ENCODE measurements at regions not wholly inside any gene's neighbourhood (a gene's known extent, or its start where the extent isn't known, plus 50 kb on each side); places are given as distances from the start of the nearest gene placed in this dataset.

GRCh38 chr6:121499666-121500065, 64.2 kb downstream of the GJA1 start:
- Histone ChIP-seq H3K27ac (peak overlapping the region in 1 of 21 experiments; percentile 20), H3K4me3 (no peak overlapping the region)

- Histone ChIP-seq H3K27ac (peak overlapping the region in 13 of 21 experiments; percentile 11 to 55 (median 27)), H3K4me3 (no peak overlapping the region)
Measured at GRCh38 chr6:121503589-121503991, 68.1 kb downstream of the GJA1 start.

DNA sequence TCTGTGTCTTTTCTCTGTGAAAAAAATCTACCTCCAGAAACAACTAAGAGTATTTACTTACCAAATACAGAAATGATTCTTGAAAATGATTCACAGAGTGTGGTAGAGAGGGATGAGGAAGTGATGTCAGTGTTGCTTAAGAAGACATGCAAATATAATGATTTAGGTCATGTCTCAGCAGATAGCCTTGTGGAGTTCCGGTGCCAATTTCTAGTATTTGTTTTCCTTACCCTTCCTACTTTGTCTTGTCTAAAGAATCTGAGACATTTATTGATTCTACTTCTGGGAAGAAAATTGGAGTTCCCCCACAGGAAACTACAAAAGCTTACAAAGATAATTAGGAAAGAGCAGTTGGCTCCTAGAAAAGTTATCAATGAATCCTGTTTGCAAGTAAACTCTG, 68.8 kb downstream of the GJA1 start:
- H3K27ac ChIP-seq = peak overlapping the region in 12 of 21 experiments; percentile 6 to 76 (median 41)

DNA sequence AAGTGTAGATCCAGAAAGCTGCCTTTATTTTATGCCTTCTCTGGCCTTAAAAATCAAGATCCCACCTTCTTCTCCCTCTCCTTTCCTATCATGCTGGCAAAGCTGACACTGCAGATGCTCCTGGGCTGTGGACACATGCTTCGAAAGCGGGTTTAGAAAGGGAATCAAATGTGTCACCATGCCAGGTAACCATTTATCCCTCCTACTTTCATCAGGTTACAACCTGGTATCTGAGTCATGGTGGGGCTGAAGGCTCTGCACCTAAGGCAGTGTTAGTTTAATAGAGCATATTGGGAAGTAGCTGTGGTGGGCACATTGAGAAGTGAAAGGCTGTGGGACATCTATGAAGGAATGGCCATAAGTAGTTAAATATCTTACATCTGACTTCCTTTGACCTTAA, 69.8 kb downstream of the GJA1 start:
- no peak overlapping the region for H3K4me3 ChIP-seq
- H3K27ac ChIP-seq = peak overlapping the region in 3 of 21 experiments; percentile 41 to 76 (median 69)

More for the DNA sequence above, 68.8 kb downstream of the GJA1 start:
- H3K4me3 ChIP-seq = no peak overlapping the region

GRCh38 chr6:121506761-121507754, 71.6 kb downstream of the GJA1 start:
- H3K27ac ChIP-seq = peak overlapping the region in 9 of 21 experiments; percentile 5 to 60 (median 40)
- H3K4me3 ChIP-seq = no peak overlapping the region

GRCh38 chr6:121510568-121511177, 75.2 kb downstream of the GJA1 start:
- H3K27ac ChIP-seq = peak overlapping the region in 2 of 21 experiments; percentile 2 to 13

DNA sequence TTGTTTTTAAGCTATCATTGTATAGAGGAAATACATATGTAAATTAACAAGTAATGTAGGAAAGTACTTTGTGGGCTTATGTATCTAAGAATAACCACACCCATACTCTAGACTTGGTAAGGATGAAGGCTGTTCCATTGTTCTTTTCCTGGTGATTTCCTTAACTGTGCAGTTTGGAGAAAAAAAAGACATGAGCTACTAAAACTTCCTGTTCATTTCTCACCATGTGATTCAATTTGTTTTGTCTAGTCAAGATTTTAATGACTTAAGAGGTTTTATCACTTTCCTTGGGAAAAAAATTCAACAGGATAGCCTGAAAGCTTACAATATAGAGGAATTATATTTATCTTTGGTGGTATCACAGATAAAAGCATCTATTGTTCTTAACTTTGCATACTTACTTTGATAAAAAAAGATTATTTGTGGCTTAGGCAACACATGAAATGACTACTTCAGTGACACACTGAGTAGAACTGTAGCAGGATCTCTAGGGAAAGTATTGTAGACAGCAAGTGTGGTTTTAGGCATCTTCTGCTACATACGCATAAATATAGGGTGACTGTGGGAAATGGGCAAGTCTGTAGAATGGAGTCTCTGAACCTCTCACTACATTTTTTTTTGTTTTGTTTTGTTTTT, 80.3 kb downstream of the GJA1 start:
- Histone ChIP-seq H3K27ac (peak overlapping the region in 2 of 21 experiments; percentile 7 to 32), H3K4me3 (no peak overlapping the region)

More at GRCh38 chr6:121510568-121511177, 75.2 kb downstream of the GJA1 start:
- H3K4me3 ChIP-seq = no peak overlapping the region

- peak overlapping the region in 2 of 21 experiments; percentile 7 to 32 for H3K27ac ChIP-seq
- no peak overlapping the region for H3K4me3 ChIP-seq
Measured at GRCh38 chr6:121516331-121516730, 80.9 kb downstream of the GJA1 start.

DNA sequence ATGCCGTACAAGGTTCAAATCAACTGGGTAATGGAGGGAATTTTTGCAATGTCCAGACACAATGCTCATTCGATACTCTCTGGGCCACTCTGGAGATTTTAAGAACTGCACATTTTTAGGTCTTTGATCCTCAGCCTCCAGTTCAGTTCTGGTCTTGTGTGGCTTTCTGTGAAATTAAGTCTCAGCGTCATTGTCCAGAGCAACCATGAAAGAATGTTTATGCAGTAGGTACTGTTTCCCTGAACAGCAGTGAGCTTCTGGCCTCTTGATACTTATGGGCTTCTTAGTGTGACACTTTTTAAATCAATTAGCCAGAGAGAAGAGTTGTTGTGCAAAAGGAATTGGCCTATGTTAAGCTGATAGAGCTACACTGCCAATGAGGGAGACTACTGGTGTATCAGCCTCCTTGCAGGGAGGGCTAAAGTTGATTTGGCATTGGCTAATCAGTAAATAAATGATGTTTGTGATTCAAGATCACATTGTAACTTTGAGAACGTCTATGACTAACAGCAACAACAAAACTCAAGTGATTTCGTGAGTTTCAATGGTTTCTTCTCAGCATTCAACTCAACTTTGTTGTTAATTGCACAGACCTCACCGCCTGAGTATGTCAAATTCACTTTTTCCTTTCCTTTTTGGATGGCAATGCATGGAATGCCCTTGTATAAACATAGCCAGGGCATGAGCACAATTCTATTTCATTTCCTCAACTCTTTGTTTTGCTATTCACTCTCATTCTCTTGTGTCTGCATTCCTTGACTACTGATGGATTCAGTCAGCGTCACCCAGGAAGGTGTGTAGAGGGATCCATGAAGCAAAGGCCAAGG, 85.1 kb downstream of the GJA1 start:
- Histone ChIP-seq H3K27ac (peak overlapping the region in 5 of 21 experiments; percentile 7 to 84 (median 61)), H3K4me3 (no peak overlapping the region)

GRCh38 chr6:121521164-121521555, 85.7 kb downstream of the GJA1 start:
- peak overlapping the region in 8 of 21 experiments; percentile 7 to 84 (median 60) for H3K27ac ChIP-seq
- no peak overlapping the region for H3K4me3 ChIP-seq

DNA sequence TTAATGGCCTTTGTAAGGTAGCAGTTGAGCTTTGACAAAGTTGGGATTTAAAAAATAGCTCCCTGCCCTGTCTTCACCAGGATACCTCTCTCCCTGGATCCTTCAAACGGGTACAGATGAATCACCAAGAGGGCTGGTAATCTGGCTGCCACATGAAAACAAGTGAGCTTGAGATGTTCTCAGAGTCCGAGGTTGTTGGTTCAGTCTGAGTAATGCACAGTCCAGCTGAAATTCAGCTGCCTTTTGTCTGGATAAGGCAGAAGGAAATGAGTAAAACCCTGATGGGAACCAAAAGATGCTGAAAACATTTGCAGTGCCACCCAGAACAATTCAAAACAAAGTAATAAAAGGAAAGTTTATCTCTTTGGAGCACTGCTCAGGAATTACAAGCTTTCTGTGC, 86.8 kb downstream of the GJA1 start:
- H3K4me3 ChIP-seq = no peak overlapping the region
- H3K27ac ChIP-seq = peak overlapping the region in 18 of 21 experiments; percentile 0 to 84 (median 62)

GRCh38 chr6:121522771-121523386, 87.4 kb downstream of the GJA1 start:
- no peak overlapping the region for H3K4me3 ChIP-seq
- peak overlapping the region in 18 of 21 experiments; percentile 0 to 84 (median 62) for H3K27ac ChIP-seq

DNA sequence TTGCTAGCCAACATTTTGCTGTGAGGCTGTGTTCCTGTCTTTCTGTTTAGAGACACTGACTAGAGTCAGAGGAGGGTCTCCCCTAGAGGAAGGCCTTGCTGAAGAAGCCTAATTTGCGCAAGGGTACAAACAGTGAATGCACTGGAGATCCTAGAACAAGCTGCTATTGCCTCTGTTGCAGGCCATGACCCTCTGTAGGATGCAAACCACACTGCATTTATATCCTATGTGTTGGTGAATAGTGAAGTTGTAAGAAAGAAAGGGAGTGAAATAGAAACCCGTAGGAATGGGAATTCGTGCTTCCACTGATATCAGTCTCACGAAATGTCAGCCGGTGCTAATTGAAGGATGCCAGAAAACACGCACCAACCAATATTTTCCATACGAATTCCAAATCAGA, 88.2 kb downstream of the GJA1 start:
- H3K4me3 ChIP-seq = no peak overlapping the region
- peak overlapping the region in 10 of 21 experiments; percentile 46 to 84 (median 64) for H3K27ac ChIP-seq

DNA sequence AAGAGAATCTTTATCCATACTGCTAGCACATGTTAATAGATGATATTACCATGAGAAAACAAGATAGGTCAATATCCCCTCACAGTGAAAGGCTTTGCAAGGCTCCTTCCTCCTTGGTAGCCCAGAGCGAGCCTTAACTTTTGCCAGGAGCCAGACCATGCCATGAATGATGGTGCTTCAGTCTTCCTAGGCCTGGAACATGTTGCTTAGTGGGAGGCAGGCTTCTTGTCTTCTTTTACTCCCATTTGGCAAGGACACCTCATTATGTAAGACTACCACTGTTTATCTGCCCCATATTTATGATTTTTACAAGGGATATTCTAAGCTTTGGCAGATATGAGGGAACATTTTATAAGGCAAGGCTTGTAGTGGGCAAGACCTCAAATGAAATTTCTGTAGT, 90.8 kb downstream of the GJA1 start:
- no peak overlapping the region for H3K4me3 ChIP-seq
- no peak overlapping the region for H3K27ac ChIP-seq

- H3K27ac ChIP-seq = peak overlapping the region in 14 of 21 experiments; percentile 21 to 68 (median 41)
- H3K4me3 ChIP-seq = no peak overlapping the region
Measured at GRCh38 chr6:121531658-121532169, 96.3 kb downstream of the GJA1 start.

- peak overlapping the region in 7 of 21 experiments; percentile 36 to 63 (median 54) for H3K27ac ChIP-seq
- H3K4me3 ChIP-seq = no peak overlapping the region
Measured at GRCh38 chr6:121533321-121533841, 97.9 kb downstream of the GJA1 start.

DNA sequence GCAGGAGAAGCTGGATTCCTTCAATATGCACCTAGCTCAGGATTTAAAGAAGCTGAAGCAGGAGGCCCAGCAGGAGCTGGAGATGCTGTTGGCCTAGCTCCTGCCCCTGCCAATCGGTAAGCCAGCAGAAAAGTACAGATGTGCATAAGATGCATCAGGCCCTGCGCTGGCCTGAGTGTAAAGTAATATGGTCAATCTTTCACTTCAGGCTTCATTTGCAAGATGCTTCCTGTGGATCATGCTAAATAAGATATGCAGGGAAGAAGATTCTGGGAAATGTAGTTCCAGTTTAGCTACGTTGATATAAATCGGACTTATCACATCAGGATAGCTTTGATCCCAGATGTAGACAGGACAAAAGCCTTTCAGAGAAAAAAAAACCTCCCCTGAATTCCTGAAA, 100.3 kb downstream of the GJA1 start:
- Histone ChIP-seq H3K27ac (no peak overlapping the region), H3K4me3 (no peak overlapping the region)

DNA sequence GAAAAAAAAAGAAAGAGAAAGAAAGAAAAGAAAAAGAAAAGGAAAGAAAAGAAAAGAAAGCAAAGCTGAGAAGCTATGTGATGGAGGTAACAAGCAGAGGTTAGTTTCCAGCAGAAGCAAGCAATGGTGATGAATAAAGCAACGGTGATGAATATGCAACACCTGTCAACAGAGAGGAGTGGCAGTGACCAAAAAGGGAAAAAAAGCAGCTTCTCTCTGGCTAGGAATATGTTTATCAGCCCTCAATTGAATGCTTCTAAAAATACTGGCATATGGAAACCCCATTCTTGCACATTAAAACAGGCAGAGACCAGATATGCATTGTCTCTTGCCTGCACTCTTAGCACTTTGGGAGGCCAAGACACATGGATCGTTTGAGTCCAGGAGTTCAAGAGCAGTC, 100.9 kb downstream of the GJA1 start:
- Histone ChIP-seq H3K4me3 (no peak overlapping the region), H3K27ac (no peak overlapping the region)

Measured in skin epidermis (tissue), 12 donors.